Cardiac muscle cell (in vitro differentiated cells and primary cell): ENCODE measurements at regions not wholly inside any gene's neighbourhood (a gene's known extent, or its start where the extent isn't known, plus 50 kb on each side); places are given as distances from the start of the nearest gene placed in this dataset.

Source experiments
- DNase-seq, 2 donors: peaks; one replicate each; pipeline versions ENCODE4 v3.0.0 to v3.0.0-alpha.2; 2010 to 2017; ENCODE audit warnings: low read depth in 1 of 2, low spot score in 1 of 2
- H3K27ac ChIP-seq: fragments of 200-600 bp; sonication (generic); 2 replicates; pipeline ENCODE4 v1.5.1; 2016
- H3K27me3 ChIP-seq: fragments of 200-600 bp; sonication (generic); 2 replicates; pipeline ENCODE4 v1.6.0; 2016; ENCODE audit warnings: control low read depth
- H3K36me3 ChIP-seq: fragments of 200-600 bp; sonication (generic); 2 replicates; pipeline ENCODE4 v1.5.1; 2016; ENCODE audit warnings: control low read depth
- H3K4me1 ChIP-seq: fragments of 200-600 bp; sonication (generic); 2 replicates; pipeline ENCODE4 v1.8.1; 2017; ENCODE audit warnings: low read depth, mild to moderate bottlenecking, mixed run types
- H3K4me3 ChIP-seq: fragments of 200-600 bp; sonication (generic); 2 replicates; pipeline ENCODE4 v1.5.1; 2016; ENCODE audit warnings: mild to moderate bottlenecking
- H3K9me3 ChIP-seq: fragments of 200-600 bp; sonication (generic); 2 replicates; pipeline ENCODE4 v1.5.1; 2017; ENCODE audit warnings: low read depth, mild to moderate bottlenecking, control low read depth
- CTCF ChIP-seq: IDR thresholded peaks from 2 replicates; pipeline ENCODE4 v1.5.1; 2012; ENCODE audit warnings: low read depth, mild to moderate bottlenecking, low read length

GRCh38 chr13:55606045-55606665 lies 1534.6 kb upstream of the PRR20A start:
- Histone ChIP-seq H3K36me3 (no peaks in the 10 kb centered on the region), H3K27me3 (no peaks in the 10 kb centered on the region), H3K27ac (no peak overlapping the region), H3K9me3 (no peaks in the 10 kb centered on the region), H3K4me3 (no peak overlapping the region), H3K4me1 (no peaks in the 10 kb centered on the region)
- no peak for TF ChIP-seq CTCF
- no peak for DNase-seq

- Histone ChIP-seq H3K27ac (no peak overlapping the region), H3K9me3 (no peaks in the 10 kb centered on the region), H3K4me1 (no peaks in the 10 kb centered on the region), H3K27me3 (no peaks in the 10 kb centered on the region), H3K36me3 (no peaks in the 10 kb centered on the region), H3K4me3 (no peak overlapping the region)
- DNase-seq: no peak
- no peak for TF ChIP-seq CTCF
These were observed 1527.1 kb upstream of the PRR20A start for GRCh38 chr13:55613429-55614187.

GRCh38 chr13:55615081-55615480 lies 1525.6 kb upstream of the PRR20A start:
- H3K4me1 ChIP-seq: no peaks in the 10 kb centered on the region
- TF ChIP-seq CTCF: no peak
- H3K27ac ChIP-seq: no peak overlapping the region
- H3K4me3 ChIP-seq: no peak overlapping the region
- no peak for DNase-seq
- H3K9me3 ChIP-seq: no peaks in the 10 kb centered on the region
- no peaks in the 10 kb centered on the region for H3K36me3 ChIP-seq
- no peaks in the 10 kb centered on the region for H3K27me3 ChIP-seq

GRCh38 chr13:55617241-55617640 lies 1523.5 kb upstream of the PRR20A start:
- Histone ChIP-seq H3K9me3 (no peaks in the 10 kb centered on the region), H3K27ac (no peak overlapping the region), H3K27me3 (no peaks in the 10 kb centered on the region), H3K4me1 (no peaks in the 10 kb centered on the region), H3K4me3 (no peak overlapping the region), H3K36me3 (no peaks in the 10 kb centered on the region)
- no peak for DNase-seq
- TF ChIP-seq CTCF: no peak

GRCh38 chr13:55627221-55627620 lies 1513.5 kb upstream of the PRR20A start:
- no peak overlapping the region for H3K27ac ChIP-seq
- no peak for TF ChIP-seq CTCF
- H3K36me3 ChIP-seq: no peaks in the 10 kb centered on the region
- DNase-seq: no peak
- no peaks in the 10 kb centered on the region for H3K27me3 ChIP-seq
- H3K4me3 ChIP-seq: no peak overlapping the region
- no peaks in the 10 kb centered on the region for H3K9me3 ChIP-seq
- no peaks in the 10 kb centered on the region for H3K4me1 ChIP-seq
